Lower leg skin (tissue), 3 donors: ENCODE measurements at regions not wholly inside any gene's neighbourhood (a gene's known extent, or its start where the extent isn't known, plus 50 kb on each side); places are given as distances from the start of the nearest gene placed in this dataset.

Experiments
- CTCF ChIP-seq, 3 donors: fragments of 450-650 bp; IDR thresholded peaks; one replicate each; pipeline ENCODE4 v1.5.1; 2016; ENCODE audit warnings: antibody characterized with exemption in 3 of 3, mild to moderate bottlenecking in 3 of 3, moderate library complexity in 2 of 3
- POLR2A ChIP-seq, 2 donors: fragments of 450-650 bp; IDR thresholded peaks; one replicate each; pipeline ENCODE4 v1.6.1; 2016 to 2017; ENCODE audit warnings: antibody characterized with exemption in 2 of 2, mild to moderate bottlenecking in 1 of 2, moderate library complexity in 1 of 2

- TF ChIP-seq CTCF (IDR thresholded peaks at IDR 0.05) = no peak
- no peak for TF ChIP-seq POLR2A (IDR thresholded peaks at IDR 0.05)
Measured at GRCh38 chr10:88113232-88113631, 249.8 kb downstream of the PTEN start.
